ENCODE measurements at regions not wholly inside any gene's neighbourhood (a gene's known extent, or its start where the extent isn't known, plus 50 kb on each side); places are given as distances from the start of the nearest gene placed in this dataset.

- TF ChIP-seq POLR2A (IDR thresholded peaks at IDR 0.05) (no peak), CTCF (IDR thresholded peaks at IDR 0.05) (no peak)
These were observed 311.5 kb downstream of the MN1 start for GRCh38 chr22:27490080-27490479.

Measured in Peyer's patch (tissue), 4 donors.